GM19099 (cell line): ENCODE measurements at regions not wholly inside any gene's neighbourhood (a gene's known extent, or its start where the extent isn't known, plus 50 kb on each side); places are given as distances from the start of the nearest gene placed in this dataset.

Experiments used
- POLR2A ChIP-seq: IDR thresholded peaks from 3 replicates; pipeline ENCODE4 v1.6.1; 2011; ENCODE audit warnings: low read depth; ENCODE audit not compliant: insufficient read length; ENCODE audit errors: extremely low read depth

GRCh38 chr2:61705625-61706024 is 148.2 kb downstream of the FAM161A start:
- no peak for TF ChIP-seq POLR2A

DNA sequence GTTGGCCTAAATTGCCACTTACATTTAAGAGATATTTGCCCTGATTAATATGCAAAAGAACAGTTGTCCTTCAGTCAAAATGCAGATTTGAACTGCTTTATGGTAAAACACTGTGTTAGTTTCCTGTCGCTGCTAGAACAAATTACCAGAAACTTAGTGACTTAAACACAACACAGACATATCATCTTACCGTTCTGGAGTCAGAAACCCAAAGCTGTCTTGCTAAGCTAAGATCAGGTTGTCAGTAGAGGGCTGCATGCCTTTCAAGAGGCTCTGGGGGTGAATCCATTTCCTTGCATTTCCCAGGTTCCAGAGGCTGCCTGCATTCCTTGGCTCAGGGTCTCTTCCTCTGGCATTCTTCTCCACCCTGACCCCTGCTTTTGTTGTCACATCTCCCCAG is 149.5 kb downstream of the FAM161A start:
- TF ChIP-seq POLR2A = no peak

DNA sequence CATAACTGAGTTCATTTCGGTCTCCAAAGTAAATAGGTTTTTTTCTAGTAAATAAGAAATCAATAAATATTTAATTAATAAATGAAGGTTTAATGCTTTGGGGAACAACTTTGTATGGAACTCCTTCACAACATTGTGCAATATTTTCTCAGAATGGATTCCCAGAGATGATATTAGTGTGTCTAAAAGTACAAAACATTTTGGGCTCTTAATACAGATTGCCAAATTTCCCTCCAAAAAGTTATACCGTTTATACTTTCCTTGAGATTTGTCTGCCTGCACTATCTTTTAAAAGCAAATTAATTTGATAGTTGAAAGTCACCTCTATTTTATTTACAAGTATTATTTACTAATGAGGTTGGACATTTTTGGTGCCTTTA is 151.8 kb downstream of the FAM161A start:
- TF ChIP-seq POLR2A = no peak

GRCh38 chr2:61700464-61700863 is 153.4 kb downstream of the FAM161A start:
- no peak for TF ChIP-seq POLR2A

GRCh38 chr2:61694312-61695274 is 156.4 kb upstream of the XPO1 start:
- TF ChIP-seq POLR2A = peak; percentile 95

DNA sequence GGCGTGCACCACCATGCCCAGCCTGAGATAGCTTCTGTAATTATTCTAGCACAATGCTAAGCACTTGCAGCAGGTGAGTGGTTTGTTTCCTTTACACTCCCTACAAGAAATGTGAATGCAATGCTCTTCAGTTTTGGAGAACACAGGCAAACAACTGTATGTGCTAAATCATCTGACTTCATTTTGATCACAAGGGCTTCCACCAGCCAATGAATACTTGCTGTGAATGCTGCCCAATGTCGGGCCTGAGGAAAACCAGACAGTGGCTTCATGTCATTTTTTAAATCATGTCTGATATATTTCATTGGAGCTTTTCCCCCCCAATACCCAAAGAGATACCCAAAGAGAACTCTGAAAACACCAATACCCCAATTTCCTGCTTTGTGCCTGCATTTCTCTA is 155.6 kb upstream of the XPO1 start:
- TF ChIP-seq POLR2A = no peak

DNA sequence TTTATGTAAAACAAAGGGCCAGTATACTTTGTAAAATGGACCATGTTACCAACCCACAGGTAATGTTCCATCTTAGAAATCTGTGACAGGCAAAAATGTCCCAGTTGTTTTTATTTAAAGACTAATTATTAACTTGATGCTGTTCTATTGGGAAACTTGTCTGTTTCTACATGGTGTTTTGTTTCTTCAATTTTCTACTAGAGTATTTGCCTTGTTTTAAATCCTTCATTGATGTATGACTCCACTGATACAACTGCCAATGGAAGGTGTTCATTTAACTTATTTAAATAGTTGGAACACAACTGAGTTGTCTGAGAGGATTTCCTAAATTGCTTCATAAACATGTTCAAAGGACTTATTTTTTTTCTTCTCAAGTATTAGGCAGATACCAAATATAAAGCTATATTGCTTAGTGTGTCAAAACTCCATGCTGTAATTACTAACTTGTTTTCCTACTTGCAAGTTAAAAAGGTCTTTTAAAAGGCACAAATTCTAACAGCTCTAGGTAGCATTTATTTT is 152.0 kb upstream of the XPO1 start:
- no peak for TF ChIP-seq POLR2A

DNA sequence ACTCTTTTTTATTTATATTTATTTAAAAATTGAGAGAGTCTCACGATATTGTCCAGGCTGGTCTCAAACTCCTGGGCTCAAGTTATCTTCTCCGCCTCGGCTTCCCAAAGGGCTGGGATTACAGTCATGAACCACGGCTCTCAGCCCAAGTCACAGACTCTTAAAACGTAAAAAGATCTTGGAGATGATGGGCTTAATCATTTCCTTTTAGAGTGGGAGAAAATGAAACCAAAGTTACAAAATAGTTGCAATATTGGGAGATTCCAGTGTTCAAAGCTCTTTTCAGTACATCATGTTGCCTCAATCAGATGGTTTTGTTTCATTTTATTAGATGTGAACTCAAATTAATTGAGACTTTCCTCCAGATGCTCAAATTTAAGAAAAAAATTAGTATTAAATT is 151.4 kb upstream of the XPO1 start:
- no peak for TF ChIP-seq POLR2A

DNA sequence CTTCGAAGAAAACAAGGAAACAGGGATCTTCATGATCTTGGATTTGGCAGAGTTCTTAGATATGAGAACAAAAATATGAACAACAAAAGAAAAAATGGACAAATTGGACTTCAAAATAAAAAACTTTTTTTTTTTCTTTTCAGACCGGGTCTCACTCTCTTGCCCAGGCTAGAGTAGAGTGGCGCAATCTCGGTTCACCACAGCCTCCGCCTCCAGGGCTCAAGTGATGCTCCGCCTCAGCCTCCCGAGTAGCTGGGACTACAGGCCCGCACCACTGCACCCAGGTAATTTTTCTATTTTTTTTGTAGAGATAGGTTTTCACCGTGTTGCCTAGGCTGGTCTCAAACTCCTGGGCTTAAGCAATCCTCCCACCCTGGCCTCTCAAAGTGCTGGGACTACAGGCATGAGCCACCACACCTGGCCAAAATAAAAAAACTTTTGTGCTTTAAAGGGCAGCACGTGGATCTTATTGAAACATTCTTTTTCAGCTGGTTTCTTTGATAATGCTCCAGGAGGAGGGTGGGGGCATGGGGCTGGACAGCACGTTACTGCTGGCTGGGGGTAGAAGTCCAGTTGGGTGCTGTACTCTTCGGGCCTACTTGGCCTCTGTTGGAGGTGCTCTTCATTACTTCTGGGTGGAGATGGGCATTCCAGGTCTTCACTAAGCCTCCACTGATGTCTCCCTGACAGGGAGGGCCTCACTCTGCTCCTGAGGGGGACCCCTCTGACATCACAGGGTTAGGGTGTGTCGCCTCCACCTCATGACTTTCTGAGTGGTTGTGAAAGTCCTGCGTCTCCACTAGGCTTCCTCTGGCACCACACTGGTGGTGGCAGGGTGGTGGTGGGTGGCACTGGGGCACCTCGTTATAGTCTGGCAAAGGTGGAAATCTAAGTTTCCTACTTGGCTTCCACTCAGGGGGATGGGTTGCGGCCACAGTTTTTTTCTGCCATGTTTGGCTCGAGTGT is 150.5 kb upstream of the XPO1 start:
- TF ChIP-seq POLR2A = no peak

- no peak for TF ChIP-seq POLR2A
Observed at GRCh38 chr2:61679096-61679495, 140.9 kb upstream of the XPO1 start.

GRCh38 chr2:61677942-61678341 is 139.8 kb upstream of the XPO1 start:
- TF ChIP-seq POLR2A = no peak

DNA sequence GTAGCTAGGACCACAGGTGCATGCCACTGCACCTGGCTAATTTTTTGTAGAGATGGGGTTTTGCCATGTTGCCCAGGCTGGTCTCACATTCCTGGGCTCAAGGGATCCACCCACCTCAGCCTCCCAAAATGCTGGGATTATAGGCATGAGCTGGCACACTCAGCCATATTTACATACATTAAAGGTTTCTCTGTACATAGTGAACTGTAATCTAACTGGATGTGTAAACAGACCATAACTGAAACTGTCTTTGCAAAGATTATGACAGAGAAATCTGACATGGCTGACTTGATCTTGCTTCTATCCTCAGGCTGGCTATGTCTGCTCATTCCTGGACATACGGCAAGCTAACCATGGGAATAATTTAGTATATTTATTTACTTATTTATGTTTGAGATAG is 139.2 kb upstream of the XPO1 start:
- TF ChIP-seq POLR2A = no peak

DNA sequence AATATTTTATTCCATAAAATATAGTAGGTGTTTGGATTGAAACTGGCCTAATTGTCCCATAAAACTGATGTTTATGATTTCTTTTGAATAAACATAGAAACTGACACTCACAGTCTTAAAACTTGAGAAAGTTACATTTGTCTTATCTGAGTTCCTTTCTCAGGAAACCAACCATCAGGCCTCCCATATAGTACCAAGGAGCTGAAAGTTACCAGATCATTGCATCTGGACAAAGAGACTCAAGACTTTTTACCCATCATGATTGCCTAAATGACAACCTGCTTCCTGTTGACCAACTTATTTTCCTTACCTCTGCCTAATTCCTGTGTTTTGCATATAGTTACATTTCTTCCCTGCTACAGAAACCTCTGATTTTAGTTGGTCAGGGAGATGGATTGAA is 137.0 kb upstream of the XPO1 start:
- TF ChIP-seq POLR2A = no peak

DNA sequence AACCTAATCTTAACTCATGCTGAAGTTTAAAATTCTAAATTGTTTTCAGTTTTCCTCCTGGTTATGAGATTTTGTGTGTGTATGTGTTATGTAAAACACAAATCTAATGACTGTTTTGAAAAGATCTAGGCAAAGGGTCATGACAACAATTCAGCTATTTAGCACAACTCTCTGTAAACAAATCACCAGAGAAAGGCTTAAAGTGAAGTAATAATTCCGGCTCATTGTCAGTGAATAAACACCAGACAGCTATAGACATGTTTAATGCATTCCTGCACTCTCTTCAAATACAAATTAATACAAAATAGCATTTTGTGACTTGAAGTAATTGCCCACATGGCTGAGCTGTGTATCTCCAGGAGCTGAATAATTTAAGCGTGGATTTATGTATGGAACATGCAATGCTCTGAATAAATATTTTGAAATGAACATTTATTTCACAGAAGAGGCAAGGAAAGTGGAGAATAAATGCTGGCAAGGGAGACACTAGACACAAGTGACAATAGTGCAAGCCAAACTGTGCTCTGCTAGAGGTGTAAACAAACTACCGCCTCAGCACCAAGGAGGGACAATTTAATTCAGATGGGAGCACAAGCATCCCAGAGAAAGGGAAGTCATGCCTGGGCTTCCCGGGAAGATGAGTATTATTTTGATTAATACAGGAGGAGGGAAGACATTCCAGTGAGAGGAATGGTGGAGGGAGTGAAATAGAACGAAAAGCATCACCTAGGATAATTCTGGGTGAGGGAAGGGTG is 133.6 kb upstream of the XPO1 start:
- no peak for TF ChIP-seq POLR2A
